Osteocyte (in vitro differentiated cells): ENCODE measurements at regions not wholly inside any gene's neighbourhood (a gene's known extent, or its start where the extent isn't known, plus 50 kb on each side); places are given as distances from the start of the nearest gene placed in this dataset.
"Not testable (repeated sequence)": the region's sequence is repeated elsewhere in the genome, so short reads cannot be mapped to it uniquely, and the experiment has no call there.

Experiments used
- DNase-seq: peaks from one replicate; pipeline ENCODE4 v3.0.0; 2021; ENCODE audit warnings: mixed read lengths; ENCODE audit not compliant: unreplicated experiment; ENCODE audit errors: extremely low spot score
- H3K27ac Mint-ChIP-seq: one replicate; pipeline ENCODE4 v1.8.0; 2021; ENCODE audit warnings: mild to moderate bottlenecking, mixed read lengths; ENCODE audit not compliant: unreplicated experiment
- H3K27me3 Mint-ChIP-seq: one replicate; pipeline ENCODE4 v1.8.0; 2021; ENCODE audit warnings: mixed read lengths; ENCODE audit not compliant: unreplicated experiment
- H3K36me3 Mint-ChIP-seq: one replicate; pipeline ENCODE4 v1.8.0; 2021; ENCODE audit warnings: mixed read lengths; ENCODE audit not compliant: unreplicated experiment
- H3K4me1 Mint-ChIP-seq: one replicate; pipeline ENCODE4 v1.8.0; 2021; ENCODE audit warnings: mixed read lengths; ENCODE audit not compliant: unreplicated experiment
- H3K4me3 Mint-ChIP-seq: one replicate; pipeline ENCODE4 v1.8.0; 2021; ENCODE audit warnings: mild to moderate bottlenecking, moderate library complexity, mixed read lengths; ENCODE audit not compliant: unreplicated experiment
- H3K9me3 Mint-ChIP-seq: one replicate; pipeline ENCODE4 v1.8.0; 2021; ENCODE audit warnings: mixed read lengths; ENCODE audit not compliant: unreplicated experiment
- CTCF ChIP-seq: fragments of 200-600 bp; sonication (generic); IDR thresholded peaks from 2 replicates; pipeline ENCODE4 v1.5.0; 2021; ENCODE audit warnings: antibody characterized with exemption, mild to moderate bottlenecking, moderate library complexity

GRCh38 chr16:75965504-75966374, 239.4 kb upstream of the CPHXL start:
- H3K36me3 Mint-ChIP-seq, result no peaks in the 10 kb centered on the region
- no peak overlapping the region for H3K4me3 Mint-ChIP-seq
- DNase-seq, result no peak
- H3K27ac Mint-ChIP-seq, result no peak overlapping the region
- H3K4me1 Mint-ChIP-seq, result no peaks in the 10 kb centered on the region
- no peaks in the 10 kb centered on the region for H3K27me3 Mint-ChIP-seq
- H3K9me3 Mint-ChIP-seq, result no peaks in the 10 kb centered on the region
- TF ChIP-seq CTCF, result no peak

DNA sequence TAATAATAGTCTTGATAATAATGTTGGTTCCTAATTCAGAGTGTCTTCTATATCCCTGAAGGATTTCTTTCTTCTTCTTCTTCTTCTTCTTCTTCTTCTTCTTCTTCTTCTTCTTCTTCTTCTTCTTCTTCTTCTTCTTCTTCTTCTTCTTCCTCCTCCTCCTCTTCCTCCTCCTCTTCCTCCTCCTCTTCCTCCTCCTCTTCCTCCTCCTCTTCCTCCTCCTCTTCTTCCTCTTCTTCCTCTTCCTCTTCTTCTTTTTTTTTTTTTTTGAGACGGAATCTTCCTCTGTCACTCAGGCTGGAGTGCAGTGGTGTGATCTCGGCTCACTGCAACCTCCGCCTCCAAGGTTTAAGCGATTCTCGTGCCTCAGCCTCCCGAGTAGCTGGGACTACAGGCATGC, 242.8 kb upstream of the CPHXL start:
- DNase-seq, H3K4me3 Mint-ChIP-seq, H3K27ac Mint-ChIP-seq, H3K9me3 Mint-ChIP-seq, H3K4me1 Mint-ChIP-seq, H3K36me3 Mint-ChIP-seq, H3K27me3 Mint-ChIP-seq: not testable (repeated sequence)

- TF ChIP-seq CTCF, result no peak
- Mint-ChIP-seq H3K27ac (no peak overlapping the region), H3K4me1 (no peaks in the 10 kb centered on the region), H3K27me3 (no peaks in the 10 kb centered on the region), H3K36me3 (no peaks in the 10 kb centered on the region), H3K4me3 (no peak overlapping the region), H3K9me3 (no peaks in the 10 kb centered on the region)
- DNase-seq, result no peak
These were observed 245.0 kb upstream of the CPHXL start for GRCh38 chr16:75971334-75971733.

DNA sequence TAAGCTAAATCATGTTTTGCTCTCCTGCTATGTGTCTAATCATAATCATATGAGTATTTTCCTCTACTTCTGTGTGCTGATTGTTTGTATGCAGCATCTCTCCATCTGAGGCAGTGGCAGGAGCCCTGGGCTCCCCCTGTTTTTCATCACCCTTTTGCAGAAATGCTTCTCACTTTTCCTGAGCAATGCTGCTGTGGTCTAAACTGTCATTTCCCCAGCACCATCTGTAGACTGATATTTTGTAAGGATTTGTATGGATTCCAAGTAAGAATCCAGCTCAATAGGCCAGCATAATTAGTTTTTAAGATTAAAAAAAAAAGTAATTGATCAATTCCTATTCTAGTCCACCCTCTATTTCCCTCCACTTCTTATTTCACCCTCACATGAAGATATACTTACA, 257.0 kb upstream of the CPHXL start:
- Mint-ChIP-seq H3K27ac (no peak overlapping the region), H3K9me3 (peaks cover 4% of the 10 kb centered on the region), H3K27me3 (no peaks in the 10 kb centered on the region), H3K4me1 (no peaks in the 10 kb centered on the region), H3K4me3 (no peak overlapping the region), H3K36me3 (no peaks in the 10 kb centered on the region)
- DNase-seq, result no peak
- TF ChIP-seq CTCF, result no peak

DNA sequence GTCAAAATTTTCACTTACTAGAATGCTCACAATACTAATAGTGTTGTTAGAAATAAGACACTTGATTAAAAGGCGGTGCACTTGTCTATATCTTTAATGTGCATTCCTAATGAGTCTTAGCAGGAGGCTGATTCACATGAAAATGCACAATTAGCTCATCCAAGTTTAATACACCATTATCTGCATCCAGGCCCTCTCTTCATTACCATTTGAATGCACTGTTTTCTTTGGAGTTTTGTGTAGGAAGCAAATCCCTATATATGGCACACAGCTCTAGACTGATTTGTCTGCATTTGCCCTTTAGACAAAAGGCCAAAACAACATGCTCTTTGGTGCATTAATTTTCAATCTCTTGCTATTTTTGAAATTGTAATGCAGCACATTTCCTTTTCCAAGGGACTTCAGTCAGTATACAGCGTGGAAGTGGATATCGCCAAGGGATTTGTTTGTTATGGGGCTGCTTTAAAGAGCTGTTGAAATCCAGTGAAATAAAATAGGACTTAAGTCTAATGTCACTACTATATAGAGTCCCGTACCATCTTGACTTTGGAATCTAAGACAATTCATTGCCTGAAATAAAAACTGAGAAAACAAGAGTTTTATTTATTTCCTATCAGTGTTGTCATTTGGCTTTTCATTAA, 257.6 kb upstream of the CPHXL start:
- TF ChIP-seq CTCF, result no peak
- Mint-ChIP-seq H3K9me3 (peaks cover 4% of the 10 kb centered on the region), H3K27ac (no peak overlapping the region), H3K4me1 (no peaks in the 10 kb centered on the region), H3K4me3 (no peak overlapping the region), H3K36me3 (no peaks in the 10 kb centered on the region), H3K27me3 (no peaks in the 10 kb centered on the region)
- no peak for DNase-seq
